Non-pigmented ciliary epithelial cell (primary cell): ENCODE measurements at regions not wholly inside any gene's neighbourhood (a gene's known extent, or its start where the extent isn't known, plus 50 kb on each side); places are given as distances from the start of the nearest gene placed in this dataset.
"Not testable (repeated sequence)": the region's sequence is repeated elsewhere in the genome, so short reads cannot be mapped to it uniquely, and the experiment has no call there.

Source experiments
- DNase-seq: peaks from one replicate; pipeline ENCODE4 v3.0.0-alpha.2; 2010; ENCODE audit warnings: low read depth

- no peak for DNase-seq
These were observed 1468.6 kb upstream of the SLC10A2 start for GRCh38 chr13:104534847-104535246.

GRCh38 chr13:104532132-104532531, 1465.9 kb upstream of the SLC10A2 start:
- no peak for DNase-seq

GRCh38 chr13:104530741-104531140, 1464.5 kb upstream of the SLC10A2 start:
- DNase-seq: no peak

- no peak for DNase-seq
These were observed 1460.3 kb upstream of the SLC10A2 start for GRCh38 chr13:104526561-104526960.

GRCh38 chr13:104525467-104525866, 1459.2 kb upstream of the SLC10A2 start:
- no peak for DNase-seq

GRCh38 chr13:104522235-104523072, 1456.2 kb upstream of the SLC10A2 start:
- no peak for DNase-seq

GRCh38 chr13:104510422-104510821, 1444.2 kb upstream of the SLC10A2 start:
- DNase-seq: no peak

GRCh38 chr13:104493502-104493901, 1427.3 kb upstream of the SLC10A2 start:
- not testable (repeated sequence) for DNase-seq

GRCh38 chr13:104491916-104492315, 1425.7 kb upstream of the SLC10A2 start:
- no peak for DNase-seq

- DNase-seq: peak; percentile 40
These were observed 1420.8 kb upstream of the SLC10A2 start for GRCh38 chr13:104487006-104487405.

GRCh38 chr13:104485571-104485970, 1419.4 kb upstream of the SLC10A2 start:
- DNase-seq: no peak

- no peak for DNase-seq
These were observed 1417.4 kb upstream of the SLC10A2 start for GRCh38 chr13:104483631-104484030.

GRCh38 chr13:104477261-104477660, 1411.0 kb upstream of the SLC10A2 start:
- peak; percentile 28 for DNase-seq

GRCh38 chr13:104473936-104474335, 1407.7 kb upstream of the SLC10A2 start:
- no peak for DNase-seq

GRCh38 chr13:104466016-104466415, 1399.8 kb upstream of the SLC10A2 start:
- DNase-seq: no peak

GRCh38 chr13:104461049-104461448, 1394.8 kb upstream of the SLC10A2 start:
- no peak for DNase-seq

- DNase-seq: peak; percentile 13
These were observed 1394.3 kb upstream of the SLC10A2 start for GRCh38 chr13:104460554-104460953.

GRCh38 chr13:104450006-104450405, 1383.8 kb upstream of the SLC10A2 start:
- DNase-seq: no peak

- DNase-seq: no peak
These were observed 1381.1 kb upstream of the SLC10A2 start for GRCh38 chr13:104447348-104447747.

GRCh38 chr13:104442536-104442935, 1376.3 kb upstream of the SLC10A2 start:
- no peak for DNase-seq

GRCh38 chr13:104436555-104436954, 1370.3 kb upstream of the SLC10A2 start:
- no peak for DNase-seq

- DNase-seq: no peak
These were observed 1365.7 kb upstream of the SLC10A2 start for GRCh38 chr13:104431895-104432294.

GRCh38 chr13:104426435-104426834, 1360.2 kb upstream of the SLC10A2 start:
- DNase-seq: no peak

- no peak for DNase-seq
These were observed 1356.5 kb upstream of the SLC10A2 start for GRCh38 chr13:104422668-104423067.
